GM18873 (cell line): ENCODE measurements at regions not wholly inside any gene's neighbourhood (a gene's known extent, or its start where the extent isn't known, plus 50 kb on each side); places are given as distances from the start of the nearest gene placed in this dataset.
"Not testable (repeated sequence)": the region's sequence is repeated elsewhere in the genome, so short reads cannot be mapped to it uniquely, and the experiment has no call there.

Source experiments
- ATAC-seq: cut with Tn5 transposase; IDR thresholded peaks from one replicate; pipeline ENCODE4 v1.9.1; 2021; ENCODE audit warnings: mild to moderate bottlenecking, moderate library complexity, moderate number of reproducible peaks; ENCODE audit not compliant: unreplicated experiment, low FRiP score

DNA sequence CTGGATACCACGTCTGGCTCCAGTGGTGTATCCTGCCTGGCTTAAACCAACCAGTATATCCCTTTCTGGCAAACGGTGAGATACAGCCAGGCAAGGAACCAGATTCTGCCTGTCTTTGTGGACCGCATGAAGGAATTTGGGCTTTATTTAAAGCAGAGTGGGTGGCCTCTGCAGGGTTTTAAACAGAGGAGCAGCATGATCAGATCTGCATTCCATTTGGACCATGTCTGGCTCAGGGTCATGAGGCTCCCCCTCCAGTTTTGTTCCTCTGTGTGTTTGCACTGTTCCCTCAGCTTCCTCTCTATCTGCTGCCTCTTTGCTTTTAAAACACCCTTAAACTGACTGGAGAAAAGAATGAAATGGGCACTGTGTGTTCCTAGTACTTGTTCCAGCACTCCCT, 195.0 kb downstream of the GIPC2 start:
- ATAC-seq: no peak

DNA sequence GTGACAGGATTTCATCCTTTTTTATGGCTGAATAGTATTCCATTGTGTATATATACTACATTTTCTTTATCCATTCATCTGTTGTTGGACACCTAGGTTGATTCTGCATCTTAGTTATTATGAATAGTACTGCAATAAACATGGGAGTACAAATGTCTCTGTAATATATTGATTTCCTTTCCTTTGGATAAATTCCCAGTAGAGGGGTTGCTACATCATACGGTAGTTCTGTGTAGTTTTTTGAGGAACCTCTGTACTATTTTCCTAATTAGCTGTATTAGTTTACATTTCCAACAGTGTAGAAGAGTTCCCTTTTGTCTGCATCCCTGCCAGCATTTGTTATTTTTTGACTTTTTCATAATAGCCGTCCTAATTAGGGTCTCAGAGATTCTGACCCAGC, 201.3 kb downstream of the GIPC2 start:
- no peak for ATAC-seq

GRCh38 chr1:78250201-78250600, 204.4 kb downstream of the GIPC2 start:
- no peak for ATAC-seq

- no peak for ATAC-seq
These were observed 208.8 kb downstream of the GIPC2 start for GRCh38 chr1:78254517-78254916.

DNA sequence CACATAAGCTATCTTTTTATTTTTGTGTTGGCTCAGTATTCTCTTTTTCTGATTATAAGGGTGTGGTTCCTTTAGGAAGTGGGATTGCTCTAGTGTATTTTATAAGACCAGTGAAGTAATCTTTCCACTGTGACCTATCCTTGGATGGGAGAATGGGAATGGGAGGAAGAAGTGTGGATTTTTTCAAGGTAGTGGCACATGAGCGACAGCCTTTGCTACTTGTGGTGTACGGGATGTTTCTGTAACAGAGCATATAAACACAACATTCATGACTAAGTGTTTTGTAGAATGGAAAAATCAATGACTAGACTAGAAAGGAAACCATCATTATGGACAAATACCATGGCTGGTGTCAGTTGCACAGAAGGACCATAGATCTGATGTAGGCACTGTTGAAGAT, 209.6 kb downstream of the GIPC2 start:
- no peak for ATAC-seq

- no peak for ATAC-seq
These were observed 210.1 kb downstream of the GIPC2 start for GRCh38 chr1:78255846-78256245.

DNA sequence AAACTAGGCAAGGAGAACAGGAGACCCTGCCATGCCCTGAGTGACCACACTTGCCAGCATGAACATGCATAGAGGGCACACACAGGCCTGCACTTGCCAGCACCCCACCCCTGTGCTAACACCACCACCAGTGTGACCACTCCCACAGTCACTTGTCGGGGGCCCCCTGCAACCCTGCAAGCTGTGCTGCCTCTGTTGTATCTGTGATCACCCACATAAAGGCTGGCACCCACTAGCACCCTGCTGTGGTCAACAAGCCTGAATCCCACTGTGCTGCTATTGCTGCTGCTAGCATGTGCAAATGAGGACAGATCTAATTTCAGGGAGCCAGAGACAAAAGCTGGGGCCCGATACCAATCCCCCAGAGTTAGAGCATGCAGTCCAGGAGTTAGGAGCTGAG, 217.7 kb downstream of the GIPC2 start:
- no peak for ATAC-seq

- ATAC-seq: no peak
These were observed 218.2 kb downstream of the GIPC2 start for GRCh38 chr1:78263946-78264345.

DNA sequence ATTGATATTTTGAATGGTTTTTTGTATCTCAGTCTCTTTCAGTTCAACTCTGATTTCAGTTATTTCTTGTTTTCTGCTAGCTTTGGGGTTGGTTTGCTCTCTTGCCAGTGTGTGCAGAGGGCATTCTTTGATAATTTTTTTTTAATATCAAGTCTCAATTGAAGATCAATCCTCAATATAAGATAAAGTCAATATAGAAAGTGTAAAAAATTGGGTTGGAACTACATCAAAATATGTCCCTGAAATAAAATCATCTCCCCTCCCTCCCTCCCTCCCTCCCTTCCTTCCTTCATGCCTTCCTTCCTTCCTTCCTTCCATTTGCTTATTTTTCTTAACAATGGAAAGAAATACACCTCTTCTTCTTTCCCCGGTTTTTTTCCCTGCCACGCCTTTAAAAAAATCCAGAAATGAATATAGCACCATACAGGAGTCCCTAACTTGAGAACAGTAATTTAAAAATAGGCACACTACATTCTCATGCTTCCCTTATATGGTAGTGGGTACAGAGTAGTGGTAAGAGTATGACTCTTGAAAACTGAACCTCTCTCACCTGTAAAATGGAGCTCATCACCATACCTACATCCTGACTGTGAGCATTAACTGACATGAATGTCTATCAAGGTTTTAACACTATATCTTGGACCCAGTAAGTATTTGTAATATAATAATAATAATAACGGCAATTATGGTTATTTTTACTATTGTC, 221.9 kb downstream of the GIPC2 start:
- no peak for ATAC-seq

GRCh38 chr1:78269591-78269990, 221.2 kb upstream of the PTGFR start:
- no peak for ATAC-seq

DNA sequence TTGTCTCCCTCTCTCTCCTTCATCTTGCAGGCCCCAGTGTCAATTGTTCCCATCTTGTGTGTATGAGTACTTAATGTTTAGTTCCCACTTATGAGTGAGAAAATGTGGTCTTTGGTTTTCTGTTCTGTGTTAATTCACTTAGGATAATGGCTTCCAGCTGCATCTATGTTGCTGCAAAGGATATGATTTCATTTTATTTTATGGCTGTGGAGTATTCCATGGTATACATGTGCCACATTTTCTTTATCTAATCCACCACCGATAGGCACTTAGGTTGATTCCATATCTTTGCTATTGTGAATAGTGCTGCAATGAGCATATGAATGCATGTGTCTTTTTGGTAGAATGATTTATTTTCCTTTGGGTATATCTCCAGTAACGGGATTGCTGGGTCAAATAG, 219.4 kb upstream of the PTGFR start:
- ATAC-seq: not testable (repeated sequence)

- no peak for ATAC-seq
These were observed 216.0 kb upstream of the PTGFR start for GRCh38 chr1:78274814-78275213.

DNA sequence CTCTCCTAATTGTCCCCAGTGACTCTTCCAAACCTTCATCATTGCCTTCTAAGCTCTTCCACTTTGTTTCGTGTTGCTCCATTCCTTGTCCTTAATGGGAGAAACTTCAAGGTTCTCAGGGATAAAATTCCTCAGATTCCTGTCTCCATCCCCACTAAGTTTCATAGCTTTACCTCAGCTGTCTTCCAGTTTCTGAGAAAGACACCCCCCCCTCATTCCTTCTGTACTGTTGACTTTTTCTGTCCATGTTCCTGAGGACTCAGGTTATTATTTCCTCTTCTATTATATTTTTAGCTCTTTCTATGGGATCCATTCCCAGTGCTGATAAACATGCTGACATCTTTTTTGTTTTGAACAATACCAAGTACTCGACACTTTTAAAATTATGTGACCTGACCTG, 215.3 kb upstream of the PTGFR start:
- ATAC-seq: no peak

DNA sequence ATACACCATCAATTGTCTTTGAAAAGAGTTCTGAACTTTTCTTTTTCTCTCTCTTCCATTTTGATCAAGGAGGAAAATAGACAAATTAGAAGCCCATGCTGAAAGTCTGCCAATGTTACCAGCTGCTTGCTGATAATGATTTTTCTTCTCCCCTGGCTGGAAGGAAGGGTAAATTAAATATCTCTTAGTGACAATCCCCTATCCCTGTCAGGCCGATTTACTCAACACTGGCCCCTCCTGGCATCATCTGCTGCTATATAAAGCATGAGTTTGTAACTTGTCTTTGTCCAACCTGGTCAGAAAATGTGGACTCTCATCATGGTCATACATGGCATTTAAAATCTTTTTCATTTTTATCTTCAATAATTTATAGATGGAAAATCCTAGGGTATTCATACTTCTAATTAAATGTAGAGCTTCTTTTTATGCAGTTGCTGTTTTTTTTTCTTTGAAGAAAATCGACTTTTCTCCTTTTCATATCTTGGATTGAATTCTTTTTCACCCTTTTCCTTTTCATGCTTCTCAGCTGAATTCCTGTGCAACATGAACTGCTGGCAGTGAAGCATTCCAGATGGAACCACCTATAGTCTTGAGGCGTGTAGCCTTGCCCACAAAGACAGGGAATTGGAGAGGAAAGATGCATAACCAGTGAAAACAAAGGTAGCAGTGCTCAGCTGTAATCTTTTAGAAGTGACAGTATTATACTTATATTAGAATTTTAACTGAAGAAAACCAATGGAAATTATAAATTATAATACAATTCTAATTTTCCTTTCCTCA, 214.7 kb upstream of the PTGFR start:
- ATAC-seq: no peak

- no peak for ATAC-seq
These were observed 213.5 kb upstream of the PTGFR start for GRCh38 chr1:78277253-78277652.

- ATAC-seq: no peak
These were observed 211.7 kb upstream of the PTGFR start for GRCh38 chr1:78279051-78279450.

DNA sequence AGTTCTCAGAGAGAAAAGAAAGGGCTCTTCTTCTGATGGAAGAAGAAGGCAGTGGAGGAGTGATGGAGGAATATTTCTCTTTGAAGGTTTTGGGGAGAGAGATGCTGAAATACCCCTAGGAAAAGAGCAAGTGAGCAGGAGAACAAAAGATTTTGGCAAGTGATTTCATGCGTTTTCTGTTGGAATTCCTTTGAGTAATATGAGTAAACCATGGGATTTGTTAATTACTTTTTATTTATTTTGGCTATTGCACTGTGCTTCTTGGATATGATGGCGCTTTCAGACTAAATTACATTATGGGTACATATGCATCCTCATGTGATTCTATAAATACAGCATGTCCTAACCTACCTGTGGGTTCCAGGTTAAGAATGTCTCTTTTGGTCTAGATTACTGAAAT, 210.1 kb upstream of the PTGFR start:
- ATAC-seq: no peak

DNA sequence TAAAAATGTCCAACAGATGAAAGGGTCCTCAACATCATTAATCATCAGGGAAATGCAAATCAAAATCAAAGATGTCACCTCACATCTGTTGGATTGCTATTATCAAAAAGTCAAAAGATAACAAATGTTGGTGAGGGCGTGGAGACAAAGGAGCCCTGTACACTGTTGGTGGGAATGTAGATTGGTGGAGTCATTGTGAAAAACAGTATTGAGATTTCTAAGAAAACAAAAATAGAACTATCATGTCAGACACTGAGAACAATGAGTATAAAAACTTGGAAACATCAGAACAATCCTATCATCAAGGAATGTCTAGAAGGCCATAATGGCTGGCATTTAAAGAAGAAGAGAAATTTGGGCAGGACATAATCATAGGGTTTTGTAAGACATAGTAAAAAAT, 209.2 kb upstream of the PTGFR start:
- no peak for ATAC-seq

DNA sequence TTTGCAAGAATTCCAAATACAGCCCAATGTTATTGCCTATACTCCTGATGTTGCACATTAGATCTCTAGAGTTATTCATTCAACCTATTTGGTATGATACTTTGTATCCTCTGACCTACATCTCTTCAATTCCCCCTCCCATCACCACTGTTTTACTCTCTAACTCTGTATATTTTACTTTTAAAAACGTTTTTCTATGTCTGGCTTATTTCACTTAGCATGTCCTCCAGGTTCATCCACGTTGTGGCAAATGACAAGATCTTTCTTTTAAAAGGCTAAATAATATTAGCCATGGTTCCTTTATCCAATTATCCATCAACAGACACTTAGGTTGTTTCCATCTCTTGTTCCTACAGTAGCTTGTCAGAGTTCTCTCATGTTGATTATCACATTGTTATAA, 207.1 kb upstream of the PTGFR start:
- ATAC-seq: no peak

- no peak for ATAC-seq
These were observed 206.4 kb upstream of the PTGFR start for GRCh38 chr1:78284354-78284753.

DNA sequence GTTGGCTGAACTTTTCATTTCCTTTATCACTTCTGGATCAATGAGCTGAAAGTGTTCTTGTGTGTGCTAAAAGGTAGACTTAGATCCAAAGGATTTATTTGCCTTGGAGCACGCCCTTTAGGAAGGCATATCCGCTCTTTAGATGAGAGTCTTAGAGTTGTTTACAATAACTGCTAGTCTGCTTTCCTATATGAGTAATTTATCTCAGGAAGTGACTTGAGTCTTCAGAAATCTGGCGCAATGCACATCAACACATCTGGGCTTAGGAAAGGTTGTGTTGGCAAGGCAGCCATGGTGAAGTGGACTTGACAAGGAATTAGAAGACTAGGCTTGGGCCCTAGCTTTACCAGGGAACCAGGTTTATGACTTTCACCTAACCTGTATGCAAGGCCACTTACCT, 204.1 kb upstream of the PTGFR start:
- no peak for ATAC-seq

- ATAC-seq: no peak
These were observed 201.2 kb upstream of the PTGFR start for GRCh38 chr1:78289603-78290002.
